MM.1S (cell line): ENCODE measurements at regions not wholly inside any gene's neighbourhood (a gene's known extent, or its start where the extent isn't known, plus 50 kb on each side); places are given as distances from the start of the nearest gene placed in this dataset.

Experiments used
- CTCF ChIP-seq: fragments of 300-600 bp; sonication (generic); IDR thresholded peaks from 2 replicates; pipeline ENCODE4 v1.5.1; 2016; ENCODE audit warnings: antibody characterized with exemption, low read length, mixed read lengths
- EZH2 ChIP-seq: fragments of 300-600 bp; sonication (generic); optimal IDR thresholded peaks from 2 replicates; pipeline ENCODE3; 2017; ENCODE audit warnings: low read depth, mild to moderate bottlenecking, antibody characterized with exemption, low read length, mixed read lengths

- no peak for TF ChIP-seq EZH2
- TF ChIP-seq CTCF, result no peak
Observed at GRCh38 chr3:178960918-178961317, 110.7 kb downstream of the ZMAT3 start.
